NOMO-1 treated with DMSO at 0.1 percent for 48 hours (cell line): ENCODE measurements at regions not wholly inside any gene's neighbourhood (a gene's known extent, or its start where the extent isn't known, plus 50 kb on each side); places are given as distances from the start of the nearest gene placed in this dataset.
"Not testable (repeated sequence)": the region's sequence is repeated elsewhere in the genome, so short reads cannot be mapped to it uniquely, and the experiment has no call there.

ENCODE experiments used
- DNase-seq: peaks from one replicate; lab custom pipeline; 2025; ENCODE audit not compliant: unreplicated experiment; lab: John Stamatoyannopoulos, UW

GRCh38 chrX:96502507-96502906 is 182.1 kb upstream of the DIAPH2 start:
- no peak for DNase-seq

- DNase-seq: not testable (repeated sequence)
Measured at GRCh38 chrX:96529386-96529785, 155.3 kb upstream of the DIAPH2 start.

- no peak for DNase-seq
Measured at GRCh38 chrX:96538104-96538725, 146.4 kb upstream of the DIAPH2 start.

- DNase-seq: peak; percentile 84
Measured at GRCh38 chrX:96540111-96540631, 144.5 kb upstream of the DIAPH2 start.

GRCh38 chrX:96546281-96546680 is 138.4 kb upstream of the DIAPH2 start:
- DNase-seq: not testable (repeated sequence)

- no peak for DNase-seq
Measured at GRCh38 chrX:96551322-96551872, 133.2 kb upstream of the DIAPH2 start.

GRCh38 chrX:96556886-96557285 is 127.8 kb upstream of the DIAPH2 start:
- DNase-seq: no peak

- not testable (repeated sequence) for DNase-seq
Measured at GRCh38 chrX:96561129-96561528, 123.5 kb upstream of the DIAPH2 start.

GRCh38 chrX:96563646-96564045 is 121.0 kb upstream of the DIAPH2 start:
- DNase-seq: no peak

- peak; percentile 62 for DNase-seq
Measured at GRCh38 chrX:96564595-96564994, 120.0 kb upstream of the DIAPH2 start.

- DNase-seq: no peak
Measured at GRCh38 chrX:96566878-96567277, 117.8 kb upstream of the DIAPH2 start.

GRCh38 chrX:96568071-96568470 is 116.6 kb upstream of the DIAPH2 start:
- DNase-seq: peak; percentile 66

- no peak for DNase-seq
Measured at GRCh38 chrX:96569034-96569433, 115.6 kb upstream of the DIAPH2 start.

GRCh38 chrX:96575011-96575410 is 109.6 kb upstream of the DIAPH2 start:
- DNase-seq: no peak

GRCh38 chrX:96576368-96576767 is 108.3 kb upstream of the DIAPH2 start:
- DNase-seq: no peak

GRCh38 chrX:96578781-96579180 is 105.9 kb upstream of the DIAPH2 start:
- no peak for DNase-seq

- DNase-seq: peak; percentile 25
Measured at GRCh38 chrX:96579252-96579651, 105.4 kb upstream of the DIAPH2 start.

GRCh38 chrX:96590403-96590802 is 94.2 kb upstream of the DIAPH2 start:
- no peak for DNase-seq

GRCh38 chrX:96591421-96591820 is 93.2 kb upstream of the DIAPH2 start:
- peak; percentile 10 for DNase-seq

GRCh38 chrX:96597847-96598246 is 86.8 kb upstream of the DIAPH2 start:
- DNase-seq: not testable (repeated sequence)

- no peak for DNase-seq
Measured at GRCh38 chrX:96611619-96612362, 72.9 kb upstream of the DIAPH2 start.

- no peak for DNase-seq
Measured at GRCh38 chrX:96615448-96615847, 69.2 kb upstream of the DIAPH2 start.
